Nephron (organoid): ENCODE measurements at regions not wholly inside any gene's neighbourhood (a gene's known extent, or its start where the extent isn't known, plus 50 kb on each side); places are given as distances from the start of the nearest gene placed in this dataset.

Experiments used
- H3K27ac Mint-ChIP-seq, 3 experiments: 2 replicates each; pipeline ENCODE4 v1.8.0; 2020; ENCODE audit warnings: mixed read lengths in 3 of 3, mild to moderate bottlenecking in 2 of 3, moderate library complexity in 1 of 3
- H3K27me3 Mint-ChIP-seq: 2 replicates; pipeline ENCODE4 v1.8.0; 2021; ENCODE audit warnings: low read depth, mild to moderate bottlenecking, moderate library complexity, mixed read lengths
- H3K36me3 Mint-ChIP-seq: 2 replicates; pipeline ENCODE4 v1.8.0; 2020; ENCODE audit warnings: low read depth, mixed read lengths
- H3K4me1 Mint-ChIP-seq: 2 replicates; pipeline ENCODE4 v1.8.0; 2020; ENCODE audit warnings: mixed read lengths
- H3K4me3 Mint-ChIP-seq, 3 experiments: 2 replicates each; pipeline ENCODE4 v1.8.0; 2020; ENCODE audit warnings: mild to moderate bottlenecking in 3 of 3, mixed read lengths in 3 of 3, moderate library complexity in 2 of 3
- H3K9me3 Mint-ChIP-seq: 2 replicates; pipeline ENCODE4 v1.8.0; 2020; ENCODE audit warnings: mixed read lengths
- TF ChIP-seq, protein P1 (sequence below), 3 experiments: fragments of 200-600 bp; sonication (generic); IDR thresholded peaks; one replicate each; pipeline ENCODE4 v1.5.0; 2021; ENCODE audit warnings: antibody characterized with exemption in 3 of 3; ENCODE audit not compliant: unreplicated experiment in 3 of 3

DNA sequence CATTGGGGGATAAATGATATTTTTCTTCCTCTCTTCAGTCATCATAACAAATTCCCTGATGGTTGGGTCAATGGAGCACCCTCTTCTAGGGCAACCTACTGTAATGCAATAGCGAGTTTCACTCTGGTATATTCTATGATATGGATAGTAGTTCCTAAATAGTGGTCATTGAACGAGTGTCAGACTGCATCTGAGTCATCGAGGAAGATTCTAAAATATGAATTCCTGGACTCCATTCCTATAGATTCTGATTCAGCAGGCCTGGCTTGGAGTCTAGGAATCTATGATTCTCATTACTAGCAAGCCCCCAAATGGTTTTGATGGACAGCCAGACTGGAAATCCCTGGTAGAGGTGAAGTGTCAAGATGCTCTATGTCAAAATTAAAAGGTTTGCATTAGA, 254.5 kb downstream of the BUB3 start:
- H3K27ac Mint-ChIP-seq, result no peak overlapping the region
- peaks cover 6% of the 10 kb centered on the region for H3K36me3 Mint-ChIP-seq
- H3K4me3 Mint-ChIP-seq, result no peak overlapping the region
- H3K9me3 Mint-ChIP-seq, result peaks cover 21% of the 10 kb centered on the region
- peaks cover 9% of the 10 kb centered on the region for H3K4me1 Mint-ChIP-seq
- TF ChIP-seq, protein P1, sequence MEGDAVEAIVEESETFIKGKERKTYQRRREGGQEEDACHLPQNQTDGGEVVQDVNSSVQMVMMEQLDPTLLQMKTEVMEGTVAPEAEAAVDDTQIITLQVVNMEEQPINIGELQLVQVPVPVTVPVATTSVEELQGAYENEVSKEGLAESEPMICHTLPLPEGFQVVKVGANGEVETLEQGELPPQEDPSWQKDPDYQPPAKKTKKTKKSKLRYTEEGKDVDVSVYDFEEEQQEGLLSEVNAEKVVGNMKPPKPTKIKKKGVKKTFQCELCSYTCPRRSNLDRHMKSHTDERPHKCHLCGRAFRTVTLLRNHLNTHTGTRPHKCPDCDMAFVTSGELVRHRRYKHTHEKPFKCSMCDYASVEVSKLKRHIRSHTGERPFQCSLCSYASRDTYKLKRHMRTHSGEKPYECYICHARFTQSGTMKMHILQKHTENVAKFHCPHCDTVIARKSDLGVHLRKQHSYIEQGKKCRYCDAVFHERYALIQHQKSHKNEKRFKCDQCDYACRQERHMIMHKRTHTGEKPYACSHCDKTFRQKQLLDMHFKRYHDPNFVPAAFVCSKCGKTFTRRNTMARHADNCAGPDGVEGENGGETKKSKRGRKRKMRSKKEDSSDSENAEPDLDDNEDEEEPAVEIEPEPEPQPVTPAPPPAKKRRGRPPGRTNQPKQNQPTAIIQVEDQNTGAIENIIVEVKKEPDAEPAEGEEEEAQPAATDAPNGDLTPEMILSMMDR (IDR thresholded peaks at IDR 0.05; ENCODE audit: unreplicated experiment in 3 of 3), result no peak
- peaks cover 42% of the 10 kb centered on the region for H3K27me3 Mint-ChIP-seq

DNA sequence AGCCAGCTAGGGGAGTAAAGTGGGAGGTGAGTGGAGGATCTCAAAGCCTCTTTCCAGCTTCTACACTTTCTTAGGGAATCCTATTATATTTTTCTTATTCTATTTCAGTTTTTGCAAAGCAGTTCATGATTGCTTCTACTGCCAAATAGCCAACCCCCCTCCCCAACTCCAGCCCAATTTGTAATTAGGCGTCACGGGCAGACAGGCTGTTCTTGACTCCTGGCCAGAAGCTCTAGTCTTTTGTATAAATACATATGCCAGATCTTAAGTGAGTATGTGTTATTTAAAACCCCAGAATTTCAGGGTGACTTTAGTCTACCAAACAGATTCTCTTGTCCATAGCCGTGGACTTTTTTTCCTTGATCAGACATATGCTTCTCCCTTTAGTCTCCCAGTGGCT, 255.2 kb downstream of the BUB3 start:
- Mint-ChIP-seq H3K9me3 (peaks cover 17% of the 10 kb centered on the region), H3K27me3 (peaks cover 46% of the 10 kb centered on the region), H3K4me1 (peaks cover 9% of the 10 kb centered on the region), H3K27ac (no peak overlapping the region), H3K36me3 (peaks cover 4% of the 10 kb centered on the region), H3K4me3 (no peak overlapping the region)
- TF ChIP-seq, protein P1 (IDR thresholded peaks at IDR 0.05; ENCODE audit: unreplicated experiment in 3 of 3), result no peak

DNA sequence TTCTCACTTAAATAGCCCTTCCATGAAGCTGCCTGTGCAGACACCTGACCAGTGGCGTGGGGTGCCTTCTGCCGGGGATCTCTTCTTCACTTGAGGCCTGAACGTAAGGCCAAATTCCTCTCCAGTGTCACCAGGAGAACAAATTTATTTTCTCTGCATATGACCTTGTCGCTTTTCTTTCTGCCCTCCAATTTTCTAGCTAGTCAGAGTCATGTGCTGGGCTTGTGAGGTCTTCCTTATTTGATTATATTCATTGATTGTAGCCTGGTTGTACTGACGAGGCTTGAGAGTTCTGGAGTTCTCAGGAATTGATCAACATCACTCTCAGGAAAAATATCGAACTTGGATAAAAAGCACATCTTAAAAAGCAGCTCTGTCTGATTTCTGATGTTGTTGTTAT, 255.7 kb downstream of the BUB3 start:
- TF ChIP-seq, protein P1 (IDR thresholded peaks at IDR 0.05; ENCODE audit: unreplicated experiment in 3 of 3), result no peak
- no peak overlapping the region for H3K4me3 Mint-ChIP-seq
- no peaks in the 10 kb centered on the region for H3K36me3 Mint-ChIP-seq
- H3K4me1 Mint-ChIP-seq, result peaks cover 9% of the 10 kb centered on the region
- peaks cover 46% of the 10 kb centered on the region for H3K27me3 Mint-ChIP-seq
- H3K9me3 Mint-ChIP-seq, result peaks cover 13% of the 10 kb centered on the region
- no peak overlapping the region for H3K27ac Mint-ChIP-seq

DNA sequence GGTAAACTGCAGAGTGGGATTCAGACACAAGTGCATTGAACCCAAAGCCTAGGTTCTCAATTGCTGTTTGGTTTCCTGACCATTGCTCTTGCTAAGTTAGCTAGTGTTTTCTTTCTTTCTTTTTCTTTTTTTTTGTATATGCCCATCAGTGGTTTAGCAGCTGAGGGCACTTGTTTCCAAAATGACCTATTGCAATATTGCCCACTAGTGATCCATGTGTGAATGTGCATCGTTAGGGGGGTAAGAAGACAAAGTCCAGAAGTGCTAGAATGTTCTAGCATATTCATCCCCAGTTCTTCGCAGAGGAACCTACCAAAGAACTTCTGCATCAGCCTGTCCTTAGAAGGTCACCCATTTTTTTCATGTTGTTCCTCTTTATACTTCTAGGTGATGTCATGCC, 252.8 kb upstream of the GPR26 start:
- no peaks in the 10 kb centered on the region for H3K36me3 Mint-ChIP-seq
- peaks cover 9% of the 10 kb centered on the region for H3K4me1 Mint-ChIP-seq
- TF ChIP-seq, protein P1 (IDR thresholded peaks at IDR 0.05; ENCODE audit: unreplicated experiment in 3 of 3), result no peak
- H3K9me3 Mint-ChIP-seq, result no peaks in the 10 kb centered on the region
- no peak overlapping the region for H3K27ac Mint-ChIP-seq
- no peak overlapping the region for H3K4me3 Mint-ChIP-seq
- peaks cover 51% of the 10 kb centered on the region for H3K27me3 Mint-ChIP-seq

DNA sequence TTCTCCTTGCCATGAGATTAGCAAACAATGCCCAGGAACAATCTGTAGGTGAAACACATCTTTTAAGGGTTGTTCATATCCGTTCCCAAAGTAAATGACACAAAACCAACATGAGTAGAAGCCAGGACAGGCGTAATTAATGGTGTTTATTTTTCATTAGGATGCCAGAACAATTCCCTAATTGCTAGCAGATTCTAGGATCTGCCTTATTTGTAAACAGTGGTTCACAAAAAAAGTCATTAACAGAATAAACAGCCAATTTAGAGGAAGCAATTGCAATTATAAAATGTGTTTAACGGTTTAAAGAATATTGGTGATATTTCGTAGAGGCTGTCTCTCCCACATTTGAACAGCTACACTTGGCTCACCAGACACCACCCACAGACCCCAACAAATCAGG, 250.6 kb upstream of the GPR26 start:
- Mint-ChIP-seq H3K27me3 (peaks cover 59% of the 10 kb centered on the region), H3K4me3 (no peak overlapping the region), H3K36me3 (no peaks in the 10 kb centered on the region), H3K9me3 (no peaks in the 10 kb centered on the region), H3K4me1 (no peaks in the 10 kb centered on the region), H3K27ac (no peak overlapping the region)
- TF ChIP-seq, protein P1 (IDR thresholded peaks at IDR 0.05; ENCODE audit: unreplicated experiment in 3 of 3), result no peak

DNA sequence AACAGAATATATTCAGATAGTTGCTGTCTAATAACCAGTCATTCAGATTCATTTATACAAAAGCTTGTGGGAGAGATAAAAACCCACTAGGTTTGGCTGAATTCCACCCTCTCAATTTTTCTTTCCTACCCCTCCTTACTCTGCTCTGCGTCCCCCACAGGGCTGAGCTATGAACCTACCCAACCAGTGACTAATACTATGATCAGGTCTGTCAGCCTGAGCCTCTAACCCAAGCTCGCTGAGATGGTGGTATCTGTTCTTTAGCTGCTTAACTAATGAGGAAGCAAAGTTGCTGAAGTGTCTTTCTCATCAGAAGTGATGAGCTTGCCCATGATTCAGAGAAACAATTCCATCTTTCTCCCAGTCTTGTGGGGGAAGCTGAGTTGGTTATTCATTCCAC, 248.7 kb upstream of the GPR26 start:
- TF ChIP-seq, protein P1 (IDR thresholded peaks at IDR 0.05; ENCODE audit: unreplicated experiment in 3 of 3), result no peak
- H3K27ac Mint-ChIP-seq, result no peak overlapping the region
- peaks cover 49% of the 10 kb centered on the region for H3K27me3 Mint-ChIP-seq
- H3K4me1 Mint-ChIP-seq, result no peaks in the 10 kb centered on the region
- no peaks in the 10 kb centered on the region for H3K36me3 Mint-ChIP-seq
- H3K9me3 Mint-ChIP-seq, result no peaks in the 10 kb centered on the region
- no peak overlapping the region for H3K4me3 Mint-ChIP-seq
